ENCODE measurements at regions not wholly inside any gene's neighbourhood (a gene's known extent, or its start where the extent isn't known, plus 50 kb on each side); places are given as distances from the start of the nearest gene placed in this dataset.

GRCh38 chr5:60184606-60185005, 291.1 kb upstream of the PDE4D start:
- no peak for TF ChIP-seq POLR2A (IDR thresholded peaks at IDR 0.05)
- TF ChIP-seq, protein P1, sequence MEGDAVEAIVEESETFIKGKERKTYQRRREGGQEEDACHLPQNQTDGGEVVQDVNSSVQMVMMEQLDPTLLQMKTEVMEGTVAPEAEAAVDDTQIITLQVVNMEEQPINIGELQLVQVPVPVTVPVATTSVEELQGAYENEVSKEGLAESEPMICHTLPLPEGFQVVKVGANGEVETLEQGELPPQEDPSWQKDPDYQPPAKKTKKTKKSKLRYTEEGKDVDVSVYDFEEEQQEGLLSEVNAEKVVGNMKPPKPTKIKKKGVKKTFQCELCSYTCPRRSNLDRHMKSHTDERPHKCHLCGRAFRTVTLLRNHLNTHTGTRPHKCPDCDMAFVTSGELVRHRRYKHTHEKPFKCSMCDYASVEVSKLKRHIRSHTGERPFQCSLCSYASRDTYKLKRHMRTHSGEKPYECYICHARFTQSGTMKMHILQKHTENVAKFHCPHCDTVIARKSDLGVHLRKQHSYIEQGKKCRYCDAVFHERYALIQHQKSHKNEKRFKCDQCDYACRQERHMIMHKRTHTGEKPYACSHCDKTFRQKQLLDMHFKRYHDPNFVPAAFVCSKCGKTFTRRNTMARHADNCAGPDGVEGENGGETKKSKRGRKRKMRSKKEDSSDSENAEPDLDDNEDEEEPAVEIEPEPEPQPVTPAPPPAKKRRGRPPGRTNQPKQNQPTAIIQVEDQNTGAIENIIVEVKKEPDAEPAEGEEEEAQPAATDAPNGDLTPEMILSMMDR (IDR thresholded peaks at IDR 0.05) = no peak
- Histone ChIP-seq H3K4me1 (no peaks in the 10 kb centered on the region), H3K4me3 (no peak overlapping the region), H3K36me3 (no peaks in the 10 kb centered on the region), H3K9me3 (no peaks in the 10 kb centered on the region), H3K27ac (no peak overlapping the region), H3K27me3 (no peaks in the 10 kb centered on the region)
- 73 to 81% methylated on average over 2 of the region's 2 CpGs for WGBS, 2 donors
- no peak for DNase-seq
- intact Hi-C loops (cut with DNase I) = no loop called here

DNA sequence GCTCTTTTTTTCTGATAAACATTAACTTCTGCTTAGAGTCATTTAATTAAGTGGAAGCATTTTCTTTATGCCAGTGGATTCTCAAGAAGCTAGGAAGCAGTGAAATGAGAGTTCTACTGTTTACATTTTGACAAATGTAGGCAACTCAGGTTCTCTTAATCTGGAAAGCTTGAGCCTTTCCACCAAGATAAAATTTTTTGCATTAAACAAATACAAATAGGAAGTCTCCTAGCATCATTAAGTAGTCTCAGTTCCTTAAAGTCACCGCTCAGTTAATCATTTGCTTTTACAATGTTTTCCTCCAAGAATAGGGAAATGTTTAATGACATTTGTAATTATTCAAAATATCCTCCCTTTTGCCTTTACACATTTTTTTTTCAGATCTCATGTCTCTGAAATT, 290.4 kb upstream of the PDE4D start:
- no peaks in the 10 kb centered on the region for H3K4me1 ChIP-seq
- TF ChIP-seq POLR2A (IDR thresholded peaks at IDR 0.05) = no peak
- TF ChIP-seq, protein P1 (IDR thresholded peaks at IDR 0.05) = no peak
- 81 to 84% methylated on average over 1 of the region's 1 CpG for WGBS, 2 donors
- no peaks in the 10 kb centered on the region for H3K9me3 ChIP-seq
- no peaks in the 10 kb centered on the region for H3K27me3 ChIP-seq
- intact Hi-C loops (cut with DNase I) = no loop called here
- H3K4me3 ChIP-seq = no peak overlapping the region
- no peak overlapping the region for H3K27ac ChIP-seq
- DNase-seq = no peak
- no peaks in the 10 kb centered on the region for H3K36me3 ChIP-seq

GRCh38 chr5:60178101-60178500, 284.6 kb upstream of the PDE4D start:
- TF ChIP-seq, protein P1 (IDR thresholded peaks at IDR 0.05) = no peak
- TF ChIP-seq POLR2A (IDR thresholded peaks at IDR 0.05) = no peak
- DNase-seq = no peak

DNA sequence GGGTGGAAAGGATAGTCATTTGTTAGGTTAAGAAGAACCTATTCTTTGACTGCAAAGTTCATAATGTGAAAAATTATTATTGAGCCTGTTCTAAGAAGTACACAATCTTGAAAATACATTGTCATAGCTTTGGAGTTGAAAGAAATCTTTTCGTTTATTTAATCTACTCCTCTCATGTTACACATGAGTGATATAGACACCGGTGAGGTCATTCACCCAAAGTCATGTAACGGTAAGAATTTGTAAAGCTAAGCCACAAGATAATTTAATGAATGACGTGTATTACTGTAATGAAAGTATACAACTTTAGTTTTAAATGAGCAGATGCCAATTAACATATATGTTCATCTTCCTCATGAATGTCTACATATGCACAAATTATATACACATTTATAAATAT, 284.1 kb upstream of the PDE4D start:
- Histone ChIP-seq H3K4me3 (no peak overlapping the region), H3K9me3 (no peaks in the 10 kb centered on the region), H3K36me3 (no peaks in the 10 kb centered on the region), H3K27ac (no peak overlapping the region), H3K27me3 (no peaks in the 10 kb centered on the region), H3K4me1 (no peaks in the 10 kb centered on the region)
- no peak for DNase-seq
- intact Hi-C loops (cut with DNase I) = no loop called here
- WGBS, 2 donors = 25 to 35% methylated on average over 4 of the region's 4 CpGs
- TF ChIP-seq, protein P1 (IDR thresholded peaks at IDR 0.05) = no peak
- TF ChIP-seq POLR2A (IDR thresholded peaks at IDR 0.05) = no peak

More at GRCh38 chr5:60178101-60178500, 284.6 kb upstream of the PDE4D start:
- Histone ChIP-seq H3K36me3 (no peaks in the 10 kb centered on the region), H3K9me3 (no peaks in the 10 kb centered on the region), H3K27ac (no peak overlapping the region), H3K4me3 (no peak overlapping the region), H3K4me1 (no peaks in the 10 kb centered on the region), H3K27me3 (no peaks in the 10 kb centered on the region)
- intact Hi-C loops (cut with DNase I) = no loop called here
- 55 to 68% methylated on average over 1 of the region's 1 CpG for WGBS, 2 donors

- no peaks in the 10 kb centered on the region for H3K9me3 ChIP-seq
- DNase-seq = no peak
- no peak overlapping the region for H3K4me3 ChIP-seq
- H3K4me1 ChIP-seq = no peaks in the 10 kb centered on the region
- intact Hi-C loops (cut with DNase I) = no loop called here
- H3K36me3 ChIP-seq = no peaks in the 10 kb centered on the region
- no peaks in the 10 kb centered on the region for H3K27me3 ChIP-seq
- no peak overlapping the region for H3K27ac ChIP-seq
- TF ChIP-seq POLR2A (IDR thresholded peaks at IDR 0.05) = no peak
- TF ChIP-seq, protein P1 (IDR thresholded peaks at IDR 0.05) = no peak
These were observed 280.1 kb upstream of the PDE4D start for GRCh38 chr5:60173667-60174066.
